Right lobe of liver (tissue), 4 donors: ENCODE measurements at regions not wholly inside any gene's neighbourhood (a gene's known extent, or its start where the extent isn't known, plus 50 kb on each side); places are given as distances from the start of the nearest gene placed in this dataset.

Experiments
- CTCF ChIP-seq, 4 donors: fragments of 200-600 bp in 3 of 4; fragments of 450-650 bp in 1 of 4; IDR thresholded peaks; one replicate each; pipeline versions ENCODE4 v1.5.1 to v1.8.0; 2016 to 2022; ENCODE audit warnings: antibody characterized with exemption in 4 of 4, mild to moderate bottlenecking in 2 of 4
- POLR2A ChIP-seq: fragments of 450-650 bp; IDR thresholded peaks from one replicate; pipeline ENCODE4 v1.6.1; 2017; ENCODE audit warnings: antibody characterized with exemption, mild to moderate bottlenecking
- donor health status: DM: no; HTN: no; CAD: no.
- donor health status: DM: no; HTN: no; CAD: no.
- donor health status: DM: no; HTN: yes; CAD: no.

DNA sequence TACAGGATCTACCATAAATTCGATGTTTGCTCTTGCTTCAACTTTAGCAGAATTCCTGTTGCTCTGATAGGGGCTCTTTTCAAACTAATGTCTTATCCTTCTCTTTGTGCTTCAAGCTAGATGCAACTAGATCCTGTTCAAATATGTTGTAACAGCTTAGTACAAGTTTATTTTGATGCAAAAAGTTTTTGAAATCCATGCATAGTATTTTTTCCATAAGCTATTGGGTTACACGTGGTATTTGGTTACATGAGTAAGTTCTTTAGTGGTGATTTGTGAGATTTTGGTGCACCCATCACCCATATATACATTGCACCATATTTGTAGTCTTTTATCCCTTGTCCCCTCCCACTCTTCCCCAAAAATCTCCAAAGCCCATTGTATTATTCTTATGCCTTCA lies 907.7 kb downstream of the LTN1 start:
- TF ChIP-seq POLR2A (no peak), CTCF (IDR thresholded peaks at IDR 0.05) (no peak)
